ENCODE measurements at regions not wholly inside any gene's neighbourhood (a gene's known extent, or its start where the extent isn't known, plus 50 kb on each side); places are given as distances from the start of the nearest gene placed in this dataset.

DNA sequence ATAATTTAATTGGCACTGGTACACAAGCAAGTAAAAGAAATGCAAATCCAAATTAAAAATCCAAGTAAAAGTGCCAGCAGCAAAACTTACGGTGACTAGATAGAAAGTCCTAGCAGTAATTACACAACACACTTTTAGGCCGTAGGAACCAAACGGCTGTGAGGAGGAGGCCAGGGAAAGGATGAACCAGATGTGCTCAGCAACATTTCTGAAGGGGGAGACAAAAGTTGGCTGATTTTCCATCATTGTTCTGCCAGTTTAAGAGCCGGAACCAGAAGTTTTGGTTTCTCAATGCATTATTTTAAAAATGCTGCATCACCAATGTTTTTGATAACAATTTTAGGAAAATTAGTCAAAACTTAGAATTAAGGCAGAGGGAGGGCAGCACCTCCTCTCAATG lies 68.7 kb upstream of the ENPP6 start:
- Histone ChIP-seq H2AFZ (ENCODE audit: low read depth, low read length) (no peak overlapping the region), H3K27me3 (ENCODE audit: low read depth, low read length) (no peaks in the 10 kb centered on the region), H3K36me3 (replicated peaks; ENCODE audit: low read depth, low read length) (no peaks in the 10 kb centered on the region), H3K9ac (ENCODE audit: low read length) (peak overlapping the region; percentile 30), H3K27ac (ENCODE audit: low read length) (peak overlapping the region; percentile 100), H3K9me3 (ENCODE audit: insufficient read depth, low read length) (no peaks in the 10 kb centered on the region), H3K4me2 (ENCODE audit: low read length) (peak overlapping the region; percentile 34), H3K4me1 (ENCODE audit: low read length) (peaks cover 83% of the 10 kb centered on the region), H4K20me1 (ENCODE audit: insufficient read depth, low read length) (no peaks in the 10 kb centered on the region), H3K4me3 (ENCODE audit: low read length) (peak overlapping the region; percentile 21; the same call in 1 of the 2 replicates), H3K79me2 (ENCODE audit: low read length) (peaks cover 6% of the 10 kb centered on the region; the same call in 1 of the 2 replicates)
- TF ChIP-seq, protein P1, sequence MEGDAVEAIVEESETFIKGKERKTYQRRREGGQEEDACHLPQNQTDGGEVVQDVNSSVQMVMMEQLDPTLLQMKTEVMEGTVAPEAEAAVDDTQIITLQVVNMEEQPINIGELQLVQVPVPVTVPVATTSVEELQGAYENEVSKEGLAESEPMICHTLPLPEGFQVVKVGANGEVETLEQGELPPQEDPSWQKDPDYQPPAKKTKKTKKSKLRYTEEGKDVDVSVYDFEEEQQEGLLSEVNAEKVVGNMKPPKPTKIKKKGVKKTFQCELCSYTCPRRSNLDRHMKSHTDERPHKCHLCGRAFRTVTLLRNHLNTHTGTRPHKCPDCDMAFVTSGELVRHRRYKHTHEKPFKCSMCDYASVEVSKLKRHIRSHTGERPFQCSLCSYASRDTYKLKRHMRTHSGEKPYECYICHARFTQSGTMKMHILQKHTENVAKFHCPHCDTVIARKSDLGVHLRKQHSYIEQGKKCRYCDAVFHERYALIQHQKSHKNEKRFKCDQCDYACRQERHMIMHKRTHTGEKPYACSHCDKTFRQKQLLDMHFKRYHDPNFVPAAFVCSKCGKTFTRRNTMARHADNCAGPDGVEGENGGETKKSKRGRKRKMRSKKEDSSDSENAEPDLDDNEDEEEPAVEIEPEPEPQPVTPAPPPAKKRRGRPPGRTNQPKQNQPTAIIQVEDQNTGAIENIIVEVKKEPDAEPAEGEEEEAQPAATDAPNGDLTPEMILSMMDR (IDR thresholded peaks at IDR 0.05; ENCODE audit: low read depth, low read length) = no peak
- no peak for TF ChIP-seq EZH2phosphoT487 (IDR thresholded peaks at IDR 0.05; ENCODE audit: low read depth)

GRCh38 chr4:184284742-184285141 lies 67.1 kb upstream of the ENPP6 start:
- H3K9me3 ChIP-seq (ENCODE audit: insufficient read depth, low read length) = no peaks in the 10 kb centered on the region
- H2AFZ ChIP-seq (ENCODE audit: low read depth, low read length) = no peak overlapping the region
- H3K4me1 ChIP-seq (ENCODE audit: low read length) = peaks cover 93% of the 10 kb centered on the region
- peak overlapping the region; percentile 71; the same call in 1 of the 2 replicates for H3K4me3 ChIP-seq (ENCODE audit: low read length)
- H3K36me3 ChIP-seq (replicated peaks; ENCODE audit: low read depth, low read length) = no peaks in the 10 kb centered on the region
- TF ChIP-seq, protein P1 (IDR thresholded peaks at IDR 0.05; ENCODE audit: low read depth, low read length) = no peak
- peak overlapping the region; percentile 78 for H3K4me2 ChIP-seq (ENCODE audit: low read length)
- peak overlapping the region; percentile 92 for H3K9ac ChIP-seq (ENCODE audit: low read length)
- H3K27ac ChIP-seq (ENCODE audit: low read length) = peak overlapping the region; percentile 100
- peaks cover 6% of the 10 kb centered on the region; the same call in 1 of the 2 replicates for H3K79me2 ChIP-seq (ENCODE audit: low read length)
- H4K20me1 ChIP-seq (ENCODE audit: insufficient read depth, low read length) = no peaks in the 10 kb centered on the region
- no peaks in the 10 kb centered on the region for H3K27me3 ChIP-seq (ENCODE audit: low read depth, low read length)

DNA sequence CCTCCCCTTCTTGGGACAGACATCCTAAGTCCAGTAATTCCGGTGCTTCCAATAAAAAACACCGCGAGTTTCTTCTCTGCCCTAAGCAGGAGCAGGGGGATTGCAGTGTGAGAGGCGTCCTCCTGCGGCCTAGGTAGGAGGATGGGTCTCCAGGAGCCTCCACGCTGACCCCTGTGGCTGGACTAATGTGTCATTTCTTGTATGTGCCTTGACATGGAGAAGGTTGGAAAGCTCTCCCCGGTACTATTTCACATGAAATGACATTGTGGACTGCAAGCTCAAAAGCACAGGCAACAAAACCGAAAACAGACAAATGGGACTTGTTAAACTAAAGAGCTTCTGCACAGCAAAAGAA lies 66.6 kb upstream of the ENPP6 start:
- Histone ChIP-seq H4K20me1 (ENCODE audit: insufficient read depth, low read length) (no peaks in the 10 kb centered on the region), H3K9ac (ENCODE audit: low read length) (peak overlapping the region; percentile 92), H3K4me1 (ENCODE audit: low read length) (peaks cover 93% of the 10 kb centered on the region), H3K79me2 (ENCODE audit: low read length) (peaks cover 6% of the 10 kb centered on the region; the same call in 1 of the 2 replicates), H3K27ac (ENCODE audit: low read length) (peak overlapping the region; percentile 100), H3K4me3 (ENCODE audit: low read length) (peak overlapping the region; percentile 71), H2AFZ (ENCODE audit: low read depth, low read length) (no peak overlapping the region), H3K36me3 (replicated peaks; ENCODE audit: low read depth, low read length) (no peaks in the 10 kb centered on the region), H3K4me2 (ENCODE audit: low read length) (peak overlapping the region; percentile 78), H3K9me3 (ENCODE audit: insufficient read depth, low read length) (no peaks in the 10 kb centered on the region), H3K27me3 (ENCODE audit: low read depth, low read length) (no peaks in the 10 kb centered on the region)
- TF ChIP-seq, protein P1 (IDR thresholded peaks at IDR 0.05; ENCODE audit: low read depth, low read length) = no peak

- Histone ChIP-seq H3K4me3 (ENCODE audit: low read length) (peak overlapping the region; percentile 71), H3K27ac (ENCODE audit: low read length) (peak overlapping the region; percentile 100), H3K27me3 (ENCODE audit: low read depth, low read length) (no peaks in the 10 kb centered on the region), H3K4me1 (ENCODE audit: low read length) (peaks cover 91% of the 10 kb centered on the region), H3K4me2 (ENCODE audit: low read length) (peak overlapping the region; percentile 78), H2AFZ (ENCODE audit: low read depth, low read length) (no peak overlapping the region), H3K36me3 (replicated peaks; ENCODE audit: low read depth, low read length) (no peaks in the 10 kb centered on the region), H3K9ac (ENCODE audit: low read length) (peak overlapping the region; percentile 92), H3K79me2 (ENCODE audit: low read length) (peaks cover 6% of the 10 kb centered on the region; the same call in 1 of the 2 replicates), H4K20me1 (ENCODE audit: insufficient read depth, low read length) (no peaks in the 10 kb centered on the region), H3K9me3 (ENCODE audit: insufficient read depth, low read length) (no peaks in the 10 kb centered on the region)
- TF ChIP-seq EZH2phosphoT487 (IDR thresholded peaks at IDR 0.05; ENCODE audit: low read depth) = no peak
- TF ChIP-seq, protein P1 (IDR thresholded peaks at IDR 0.05; ENCODE audit: low read depth, low read length) = no peak
Measured at GRCh38 chr4:184283659-184284335, 66.1 kb upstream of the ENPP6 start.
